LHCN-M2 (cell line): ENCODE measurements at regions not wholly inside any gene's neighbourhood (a gene's known extent, or its start where the extent isn't known, plus 50 kb on each side); places are given as distances from the start of the nearest gene placed in this dataset.
"Not testable (repeated sequence)": the region's sequence is repeated elsewhere in the genome, so short reads cannot be mapped to it uniquely, and the experiment has no call there.

Experiments
- DNase-seq: peaks from one replicate; pipeline ENCODE4 v3.0.0-alpha.2; 2012; ENCODE audit warnings: low read depth

- DNase-seq = no peak
These were observed 119.2 kb upstream of the SLC39A10 start for GRCh38 chr2:195537811-195538210.

- DNase-seq = no peak
These were observed 120.1 kb upstream of the SLC39A10 start for GRCh38 chr2:195536906-195537305.

- no peak for DNase-seq
These were observed 121.0 kb upstream of the SLC39A10 start for GRCh38 chr2:195535911-195536522.

GRCh38 chr2:195534971-195535370 is 122.1 kb upstream of the SLC39A10 start:
- no peak for DNase-seq

- peak; percentile 99 for DNase-seq
These were observed 123.0 kb upstream of the SLC39A10 start for GRCh38 chr2:195533771-195534642.

GRCh38 chr2:195532628-195533271 is 124.3 kb upstream of the SLC39A10 start:
- DNase-seq = peak; percentile 60

GRCh38 chr2:195532255-195532627 is 124.8 kb upstream of the SLC39A10 start:
- DNase-seq = peak; percentile 14

- no peak for DNase-seq
These were observed 125.3 kb upstream of the SLC39A10 start for GRCh38 chr2:195531754-195532153.

GRCh38 chr2:195523242-195523641 is 133.8 kb upstream of the SLC39A10 start:
- not testable (repeated sequence) for DNase-seq

- DNase-seq = no peak
These were observed 135.4 kb upstream of the SLC39A10 start for GRCh38 chr2:195521589-195521988.

GRCh38 chr2:195520671-195521155 is 136.3 kb upstream of the SLC39A10 start:
- DNase-seq = peak; percentile 75

GRCh38 chr2:195515551-195515950 is 141.5 kb upstream of the SLC39A10 start:
- DNase-seq = no peak

- DNase-seq = no peak
These were observed 142.7 kb upstream of the SLC39A10 start for GRCh38 chr2:195514365-195514764.

- no peak for DNase-seq
These were observed 143.9 kb upstream of the SLC39A10 start for GRCh38 chr2:195513119-195513518.

- DNase-seq = no peak
These were observed 147.5 kb upstream of the SLC39A10 start for GRCh38 chr2:195509551-195509950.

GRCh38 chr2:195508139-195508455 is 148.9 kb upstream of the SLC39A10 start:
- DNase-seq = no peak

- no peak for DNase-seq
These were observed 149.4 kb upstream of the SLC39A10 start for GRCh38 chr2:195507447-195508138.

- DNase-seq = no peak
These were observed 151.3 kb upstream of the SLC39A10 start for GRCh38 chr2:195505701-195506100.

GRCh38 chr2:195503208-195503607 is 153.8 kb upstream of the SLC39A10 start:
- DNase-seq = no peak

- no peak for DNase-seq
These were observed 155.3 kb upstream of the SLC39A10 start for GRCh38 chr2:195501746-195502145.

GRCh38 chr2:195500879-195501278 is 156.1 kb upstream of the SLC39A10 start:
- no peak for DNase-seq
